ENCODE measurements at regions not wholly inside any gene's neighbourhood (a gene's known extent, or its start where the extent isn't known, plus 50 kb on each side); places are given as distances from the start of the nearest gene placed in this dataset.

DNA sequence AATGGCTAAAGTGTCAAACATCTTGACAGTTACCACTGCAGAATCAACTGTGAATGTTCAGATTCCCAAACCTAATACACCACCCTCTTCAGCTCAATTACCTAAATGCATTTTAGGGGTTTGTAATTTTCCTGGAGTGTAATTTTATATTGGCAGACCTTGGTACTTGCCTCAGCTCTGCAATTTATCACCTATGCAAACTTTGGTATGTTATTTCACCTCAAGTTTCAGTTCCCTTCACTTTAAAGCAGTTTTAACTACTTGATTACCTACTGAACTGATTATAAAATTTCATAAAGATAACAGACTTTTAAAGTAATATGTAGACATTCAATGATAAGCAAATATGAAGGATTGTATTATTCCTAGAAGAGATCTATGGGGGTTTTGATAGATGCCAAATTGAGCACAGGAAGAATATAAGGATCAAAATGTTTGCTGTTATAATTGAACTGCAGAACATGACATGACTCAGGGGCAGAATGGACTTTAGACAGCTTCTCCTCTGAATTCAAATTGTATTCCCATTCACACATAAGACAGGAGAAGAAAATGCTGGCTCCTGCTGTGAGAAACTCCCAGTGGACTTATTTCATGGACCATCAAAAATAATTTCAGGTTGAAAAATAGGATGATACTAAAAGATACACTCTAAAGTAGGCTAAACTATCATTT lies 491.5 kb upstream of the LUZP2 start:
- no peak overlapping the region for H3K4me3 ChIP-seq (replicated peaks; ENCODE audit: low read depth, low read length)
- TF ChIP-seq, protein P1, sequence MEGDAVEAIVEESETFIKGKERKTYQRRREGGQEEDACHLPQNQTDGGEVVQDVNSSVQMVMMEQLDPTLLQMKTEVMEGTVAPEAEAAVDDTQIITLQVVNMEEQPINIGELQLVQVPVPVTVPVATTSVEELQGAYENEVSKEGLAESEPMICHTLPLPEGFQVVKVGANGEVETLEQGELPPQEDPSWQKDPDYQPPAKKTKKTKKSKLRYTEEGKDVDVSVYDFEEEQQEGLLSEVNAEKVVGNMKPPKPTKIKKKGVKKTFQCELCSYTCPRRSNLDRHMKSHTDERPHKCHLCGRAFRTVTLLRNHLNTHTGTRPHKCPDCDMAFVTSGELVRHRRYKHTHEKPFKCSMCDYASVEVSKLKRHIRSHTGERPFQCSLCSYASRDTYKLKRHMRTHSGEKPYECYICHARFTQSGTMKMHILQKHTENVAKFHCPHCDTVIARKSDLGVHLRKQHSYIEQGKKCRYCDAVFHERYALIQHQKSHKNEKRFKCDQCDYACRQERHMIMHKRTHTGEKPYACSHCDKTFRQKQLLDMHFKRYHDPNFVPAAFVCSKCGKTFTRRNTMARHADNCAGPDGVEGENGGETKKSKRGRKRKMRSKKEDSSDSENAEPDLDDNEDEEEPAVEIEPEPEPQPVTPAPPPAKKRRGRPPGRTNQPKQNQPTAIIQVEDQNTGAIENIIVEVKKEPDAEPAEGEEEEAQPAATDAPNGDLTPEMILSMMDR (IDR thresholded peaks at IDR 0.05; ENCODE audit: low read depth, low read length, missing control alignments): no peak
- no peak for DNase-seq (ENCODE audit: extremely low read depth, low read depth)

DNA sequence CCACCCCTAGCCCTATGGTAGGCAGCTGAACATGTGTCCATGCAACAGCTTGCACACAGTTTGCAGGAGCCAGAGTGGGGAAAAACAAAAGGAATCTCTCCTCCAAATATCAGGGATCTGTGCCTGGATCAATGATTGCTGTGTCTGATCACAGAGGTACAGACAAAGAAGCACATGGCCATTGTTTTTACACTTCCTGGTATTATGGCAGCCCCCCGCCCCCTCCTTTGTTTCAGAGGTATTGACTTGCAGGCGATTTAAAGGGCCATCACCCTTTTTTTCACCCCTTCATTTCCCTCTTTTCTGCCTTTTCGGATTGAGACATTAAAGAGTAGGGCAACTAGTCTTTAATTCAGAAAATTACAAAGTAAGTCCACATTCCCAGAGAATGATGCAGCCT lies 453.0 kb upstream of the LUZP2 start:
- H3K4me3 ChIP-seq (replicated peaks; ENCODE audit: low read depth, low read length): no peak overlapping the region
- no peak for DNase-seq (ENCODE audit: extremely low read depth, low read depth)
- TF ChIP-seq, protein P1 (IDR thresholded peaks at IDR 0.05; ENCODE audit: low read depth, low read length, missing control alignments): no peak

DNA sequence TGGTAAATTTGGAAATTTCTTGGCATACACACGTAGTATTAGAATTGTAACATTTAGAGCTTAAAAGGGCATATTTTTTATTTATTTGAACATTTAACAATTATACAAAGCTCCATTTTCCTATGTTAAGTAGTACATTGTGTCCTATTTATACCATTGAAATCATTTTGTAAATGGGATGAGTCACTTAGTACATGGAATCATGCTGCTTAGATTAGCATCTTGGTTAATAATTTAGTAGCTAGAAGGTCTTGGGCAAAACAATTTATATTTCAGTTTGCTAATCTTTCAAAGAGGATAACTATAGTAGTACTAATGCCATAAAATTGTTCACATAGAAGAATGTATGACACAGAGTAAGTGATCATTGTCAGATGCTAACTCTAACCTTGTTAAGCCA lies 450.1 kb upstream of the LUZP2 start:
- DNase-seq (ENCODE audit: extremely low read depth, low read depth): no peak

DNA sequence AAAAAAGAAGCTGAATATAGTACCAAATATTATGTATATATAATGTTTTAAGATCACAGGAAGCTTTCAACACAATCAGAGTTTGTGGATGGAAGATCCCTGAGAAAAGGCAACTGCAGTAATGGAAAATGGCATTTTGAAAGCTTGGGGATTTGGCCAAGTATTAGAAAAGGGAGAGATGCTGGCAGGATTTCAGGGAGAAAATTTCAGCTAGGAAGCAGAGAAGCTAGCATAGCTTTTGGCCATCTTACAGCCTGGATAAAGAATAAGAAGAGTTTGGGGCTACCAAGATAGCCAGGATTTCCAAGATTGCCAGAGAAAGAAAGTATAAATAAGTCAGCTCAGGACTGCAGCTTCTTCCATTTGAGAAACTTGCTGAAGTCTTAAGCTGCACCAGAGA lies 440.8 kb upstream of the LUZP2 start:
- DNase-seq (ENCODE audit: extremely low read depth, low read depth): no peak
- TF ChIP-seq, protein P1 (IDR thresholded peaks at IDR 0.05; ENCODE audit: low read depth, low read length, missing control alignments): no peak
- no peak overlapping the region for H3K4me3 ChIP-seq (replicated peaks; ENCODE audit: low read depth, low read length)

More for the DNA sequence above, 450.1 kb upstream of the LUZP2 start:
- no peak overlapping the region for H3K4me3 ChIP-seq (replicated peaks; ENCODE audit: low read depth, low read length)
- TF ChIP-seq, protein P1 (IDR thresholded peaks at IDR 0.05; ENCODE audit: low read depth, low read length, missing control alignments): no peak

DNA sequence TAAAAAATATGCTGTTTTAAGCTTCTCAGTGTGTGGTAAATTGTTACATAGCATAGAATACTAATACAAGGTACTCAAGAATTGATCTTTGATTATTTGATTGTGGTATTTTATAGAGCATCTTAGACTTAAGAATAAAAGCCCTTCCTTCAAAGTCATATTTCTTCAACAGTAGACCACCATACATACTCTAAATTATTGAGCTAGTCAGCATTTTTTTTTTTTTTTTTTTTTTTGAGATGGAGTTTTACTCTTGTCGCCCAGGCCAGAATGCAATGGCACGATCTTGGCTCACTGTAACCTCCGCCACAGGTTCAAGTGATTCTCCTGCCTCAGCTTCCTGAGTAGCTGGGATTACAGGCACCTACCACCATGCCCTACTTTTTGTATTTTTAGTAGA lies 436.7 kb upstream of the LUZP2 start:
- no peak for DNase-seq (ENCODE audit: extremely low read depth, low read depth)
- TF ChIP-seq, protein P1 (IDR thresholded peaks at IDR 0.05; ENCODE audit: low read depth, low read length, missing control alignments): no peak

DNA sequence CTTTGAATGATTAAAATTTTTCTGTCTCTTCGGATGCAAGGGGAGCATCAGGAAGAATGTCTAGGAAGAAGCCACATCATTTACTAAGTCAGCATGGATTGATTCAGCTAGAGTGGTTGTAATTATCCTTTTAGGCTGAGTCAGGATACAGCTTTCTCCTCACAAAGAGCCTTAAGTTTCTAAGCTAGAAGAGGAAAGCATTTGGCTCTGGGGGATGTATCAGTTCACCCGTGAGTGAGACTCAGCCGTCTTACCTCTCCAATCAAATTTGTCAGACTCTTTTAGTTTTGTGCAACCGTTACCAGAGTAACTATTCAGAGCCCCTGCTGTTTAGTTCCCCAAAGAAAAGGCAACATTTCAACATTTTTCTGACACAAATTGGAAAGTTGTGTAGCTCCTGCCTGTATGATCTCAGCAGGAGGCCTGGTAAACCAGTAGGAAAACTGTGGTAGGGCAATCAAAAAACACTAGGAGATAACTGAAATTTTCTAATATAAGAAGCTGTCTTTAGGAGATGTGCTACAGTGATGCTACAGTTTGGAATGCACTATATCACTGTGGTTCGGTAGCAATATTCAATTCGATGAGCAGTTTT lies 432.4 kb upstream of the LUZP2 start:
- DNase-seq (ENCODE audit: extremely low read depth, low read depth): no peak
- no peak overlapping the region for H3K4me3 ChIP-seq (replicated peaks; ENCODE audit: low read depth, low read length)
- TF ChIP-seq, protein P1 (IDR thresholded peaks at IDR 0.05; ENCODE audit: low read depth, low read length, missing control alignments): no peak

More for the DNA sequence above, 436.7 kb upstream of the LUZP2 start:
- no peak overlapping the region for H3K4me3 ChIP-seq (replicated peaks; ENCODE audit: low read depth, low read length)

Measured in HFF-Myc (cell line).